Stomach (tissue), 4 donors: ENCODE measurements at regions not wholly inside any gene's neighbourhood (a gene's known extent, or its start where the extent isn't known, plus 50 kb on each side); places are given as distances from the start of the nearest gene placed in this dataset.

Experiments used
- POLR2AphosphoS5 ChIP-seq, 3 donors: sonication (generic); formaldehyde crosslinking; IDR thresholded peaks; one replicate each; pipeline ENCODE4 v1.6.1; 2016; ENCODE audit warnings: antibody characterized with exemption in 3 of 3
- TF ChIP-seq, protein P1 (sequence below), 7 experiments: fragments of 450-650 bp in 4 of 7; fragments of 200-600 bp in 3 of 7; sonication (generic) in 3 of 7; IDR thresholded peaks; one replicate each; pipeline ENCODE4 v1.5.1; 2016 to 2019; ENCODE audit warnings: antibody characterized with exemption in 7 of 7, control low read depth in 2 of 7, mild to moderate bottlenecking in 1 of 7

DNA sequence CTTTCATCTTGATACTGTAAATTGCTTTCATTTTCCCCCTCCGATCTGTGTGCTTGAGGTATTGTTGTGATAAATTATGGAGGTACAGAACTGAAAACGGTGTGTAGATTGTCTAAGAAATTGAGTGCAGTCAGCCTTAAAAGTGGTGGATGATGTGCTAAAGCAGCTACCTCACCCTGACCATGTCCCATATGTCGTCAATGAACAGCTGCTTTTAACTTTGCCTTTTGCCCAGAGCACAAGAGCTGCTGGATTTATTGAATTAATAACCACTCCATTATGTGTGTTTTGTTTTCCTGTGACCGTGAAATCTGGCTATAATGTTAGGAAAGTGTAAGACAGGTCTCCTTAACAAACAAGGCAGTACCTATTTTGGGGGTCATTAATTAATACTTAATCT is 581.9 kb upstream of the PITX2 start:
- no peak for TF ChIP-seq POLR2AphosphoS5 (IDR thresholded peaks at IDR 0.05)
- TF ChIP-seq, protein P1, sequence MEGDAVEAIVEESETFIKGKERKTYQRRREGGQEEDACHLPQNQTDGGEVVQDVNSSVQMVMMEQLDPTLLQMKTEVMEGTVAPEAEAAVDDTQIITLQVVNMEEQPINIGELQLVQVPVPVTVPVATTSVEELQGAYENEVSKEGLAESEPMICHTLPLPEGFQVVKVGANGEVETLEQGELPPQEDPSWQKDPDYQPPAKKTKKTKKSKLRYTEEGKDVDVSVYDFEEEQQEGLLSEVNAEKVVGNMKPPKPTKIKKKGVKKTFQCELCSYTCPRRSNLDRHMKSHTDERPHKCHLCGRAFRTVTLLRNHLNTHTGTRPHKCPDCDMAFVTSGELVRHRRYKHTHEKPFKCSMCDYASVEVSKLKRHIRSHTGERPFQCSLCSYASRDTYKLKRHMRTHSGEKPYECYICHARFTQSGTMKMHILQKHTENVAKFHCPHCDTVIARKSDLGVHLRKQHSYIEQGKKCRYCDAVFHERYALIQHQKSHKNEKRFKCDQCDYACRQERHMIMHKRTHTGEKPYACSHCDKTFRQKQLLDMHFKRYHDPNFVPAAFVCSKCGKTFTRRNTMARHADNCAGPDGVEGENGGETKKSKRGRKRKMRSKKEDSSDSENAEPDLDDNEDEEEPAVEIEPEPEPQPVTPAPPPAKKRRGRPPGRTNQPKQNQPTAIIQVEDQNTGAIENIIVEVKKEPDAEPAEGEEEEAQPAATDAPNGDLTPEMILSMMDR (IDR thresholded peaks at IDR 0.05) = no peak
